H1 (cell line): ENCODE measurements at regions not wholly inside any gene's neighbourhood (a gene's known extent, or its start where the extent isn't known, plus 50 kb on each side); places are given as distances from the start of the nearest gene placed in this dataset.

Experiments
- BRCA1 ChIP-seq: IDR thresholded peaks from 2 replicates; pipeline ENCODE4 v1.6.1; 2012; ENCODE audit warnings: low read depth, low read length, improper control_type of control experiment
- CTCF ChIP-seq, 3 experiments: IDR thresholded peaks; 1 replicate in 2 of 3; 2 replicates in 1 of 3; pipeline versions ENCODE4 v1.5.1 to v1.6.1; 2011; ENCODE audit warnings: low read length in 3 of 3, mild to moderate bottlenecking in 3 of 3, inconsistent platforms in 2 of 3, low read depth in 1 of 3, moderate library complexity in 1 of 3; ENCODE audit not compliant: insufficient read depth in 1 of 3; ENCODE audit errors: control extremely low read depth in 1 of 3
- EP300 ChIP-seq, 2 experiments: IDR thresholded peaks; 1 replicate in 1 of 2; 2 replicates in 1 of 2; pipeline ENCODE4 v1.6.1; 2011 to 2012; ENCODE audit warnings: low read depth in 2 of 2, low read length in 2 of 2, mild to moderate bottlenecking in 2 of 2, borderline replicate concordance in 1 of 2, inconsistent platforms in 1 of 2, moderate library complexity in 1 of 2
- KDM1A ChIP-seq: fragments of 200-600, 300-600 bp; sonication (generic); IDR thresholded peaks from 2 replicates; pipeline ENCODE4 v1.7.1; 2016; ENCODE audit warnings: mild to moderate bottlenecking, low read length, borderline replicate concordance
- NRF1 ChIP-seq: IDR thresholded peaks from 2 replicates; pipeline ENCODE4 v1.6.1; 2011; ENCODE audit warnings: mild to moderate bottlenecking, low read depth, low read length, improper control_type of control experiment
- POLR2A ChIP-seq, 2 experiments: IDR thresholded peaks; 1 replicate in 1 of 2; 2 replicates in 1 of 2; pipeline ENCODE4 v1.6.1; 2011; ENCODE audit warnings: low read depth in 2 of 2, low read length in 2 of 2, mild to moderate bottlenecking in 2 of 2; ENCODE audit errors: control extremely low read depth in 1 of 2
- TCF12 ChIP-seq: IDR thresholded peaks from 2 replicates; pipeline ENCODE4 v1.6.1; 2011; ENCODE audit warnings: low read depth, mild to moderate bottlenecking, low read length

- TF ChIP-seq BRCA1 (no peak), EP300 (IDR thresholded peaks at IDR 0.05; ENCODE audit: borderline replicate concordance in 1 of 2, low read depth in 2 of 2, low read length in 2 of 2) (no peak), POLR2A (IDR thresholded peaks at IDR 0.05; ENCODE audit: control extremely low read depth in 1 of 2, low read depth in 2 of 2, low read length in 2 of 2) (no peak), KDM1A (no peak), CTCF (IDR thresholded peaks at IDR 0.05; ENCODE audit: control extremely low read depth in 1 of 3, insufficient read depth in 1 of 3, low read depth in 1 of 3, low read length in 3 of 3) (no peak), TCF12 (no peak), NRF1 (no peak)
These were observed 1189.6 kb upstream of the CELF2 start for GRCh38 chr10:9828110-9828509.
